K562 (cell line): ENCODE measurements at regions not wholly inside any gene's neighbourhood (a gene's known extent, or its start where the extent isn't known, plus 50 kb on each side); places are given as distances from the start of the nearest gene placed in this dataset.
A peak's percentile ranks its signal among the peaks of the same experiment; 100 is the strongest.

Experiments used
- ATAC-seq: fragments of 200-7000 bp; cut with Tn5 transposase; 3 replicates; pipeline ENCODE4 v1.9.1; 2020; ENCODE audit warnings: moderate library complexity
- BruUV-seq: library from RNA; stranded (reverse); fragments of 400-500 nt; replicated peaks from 2 replicates; lab custom pipeline; 2021; lab: Mats Ljungman, UMichigan
- CTCF ChIA-PET: fragments of 300-600 bp; formaldehyde crosslinking; extraction: SDS; loops from one replicate; lab custom pipeline; 2021; ENCODE audit warnings: low intra/inter-chr PET ratio; lab: Yijun Ruan, JAX
- POLR2A ChIA-PET: fragments of 300-600, 350-650 bp; sonication (Branson Sonifier 250); formaldehyde crosslinking; extraction: SDS; loops from one replicate; lab custom pipeline; 2021; ENCODE audit warnings: antibody characterized with exemption, inconsistent platforms; lab: Yijun Ruan, JAX
- DNase-seq, 4 experiments: peaks; one replicate each; pipeline versions ENCODE4 v3.0.0 to v3.0.0-alpha.2; 2011 to 2018; ENCODE audit warnings: low spot score in 3 of 4, mixed read lengths in 3 of 4; ENCODE audit errors: extremely low read depth in 1 of 4
- FAIRE-seq: peaks from 2 replicates; lab custom pipeline; 2011; peaks lifted over from hg19 to GRCh38; lab: Jason Lieb, UNC
- H2AFZ ChIP-seq: 2 replicates; pipeline ENCODE4 v1.6.0; 2011; ENCODE audit warnings: low read depth, low read length, control low read depth, inconsistent platforms
- H3K27ac ChIP-seq: fragments of 200-600 bp; 3 replicates; pipeline ENCODE4 v1.8.0; 2011; ENCODE audit warnings: low read depth, mild to moderate bottlenecking, control low read depth, inconsistent platforms, low read length, moderate library complexity, mixed read lengths; ENCODE audit errors: extremely low read depth
- H3K27me3 ChIP-seq, 2 experiments: fragments of 300-600 bp in 1 of 2; 2 replicates in 1 of 2; 3 replicates in 1 of 2; pipeline versions ENCODE4 v1.6.0 to v1.8.0; 2011; ENCODE audit warnings: inconsistent platforms in 2 of 2, low read length in 2 of 2, mild to moderate bottlenecking in 1 of 2, mixed read lengths in 1 of 2, moderate library complexity in 1 of 2; ENCODE audit not compliant: control insufficient read depth in 2 of 2, insufficient read depth in 2 of 2
- H3K36me3 ChIP-seq: fragments of 300-600 bp; 3 replicates; pipeline ENCODE4 v1.8.0; 2011; ENCODE audit warnings: mild to moderate bottlenecking, low read length, inconsistent platforms; ENCODE audit not compliant: control insufficient read depth, insufficient read depth
- H3K4me1 ChIP-seq, 2 experiments: fragments of 200-600 bp in 1 of 2; replicated peaks in 1 of 2; 2 replicates in 1 of 2; 3 replicates in 1 of 2; pipeline versions ENCODE4 v1.5.1 to v1.8.0; 2011; ENCODE audit warnings: inconsistent platforms in 2 of 2, low read length in 2 of 2, mild to moderate bottlenecking in 1 of 2, mixed read lengths in 1 of 2, moderate library complexity in 1 of 2; ENCODE audit not compliant: control insufficient read depth in 2 of 2, insufficient read depth in 2 of 2
- H3K4me2 ChIP-seq: 2 replicates; pipeline ENCODE4 v1.6.1; 2011; ENCODE audit warnings: low read length, control low read depth, inconsistent platforms, mixed read lengths; ENCODE audit not compliant: insufficient read depth
- H3K4me3 ChIP-seq: fragments of 200-600 bp; sonication (generic), shearing (Covaris generic); 2 replicates; pipeline ENCODE4 v1.5.1; 2016; ENCODE audit warnings: control low read depth, inconsistent platforms
- H3K79me2 ChIP-seq: fragments of 200-600 bp; 3 replicates; pipeline ENCODE4 v1.8.0; 2011; ENCODE audit warnings: low read length, inconsistent platforms; ENCODE audit not compliant: control insufficient read depth, insufficient read depth
- H3K9ac ChIP-seq, 2 experiments: 2 replicates each; pipeline versions ENCODE4 v1.6.0 to v1.6.1; 2011; ENCODE audit warnings: low read depth in 2 of 2, low read length in 2 of 2, control low read depth in 1 of 2, inconsistent platforms in 1 of 2, mild to moderate bottlenecking in 1 of 2, mixed read lengths in 1 of 2; ENCODE audit not compliant: insufficient read depth in 1 of 2
- H3K9me1 ChIP-seq: one replicate; pipeline ENCODE4 v1.6.0; 2011; ENCODE audit warnings: inconsistent platforms, mild to moderate bottlenecking, low read length, moderate library complexity; ENCODE audit not compliant: control insufficient read depth, insufficient read depth
- H3K9me3 ChIP-seq: replicated peaks from 2 replicates; pipeline ENCODE4 v1.5.1; 2011; ENCODE audit warnings: low read depth, low read length, inconsistent platforms; ENCODE audit not compliant: control insufficient read depth, insufficient read depth
- H4K20me1 ChIP-seq: replicated peaks from 2 replicates; pipeline ENCODE4 v1.6.1; 2011; ENCODE audit warnings: low read length, inconsistent platforms, mixed read lengths; ENCODE audit not compliant: control insufficient read depth, insufficient read depth
- CBFA2T3 ChIP-seq: fragments of 450-650 bp; IDR thresholded peaks from 2 replicates; pipeline ENCODE4 v1.6.1; 2017
- KDM1A ChIP-seq, 2 experiments: fragments of 450-650 bp; IDR thresholded peaks; 2 replicates each; pipeline ENCODE4 v1.6.1; 2016; ENCODE audit warnings: mild to moderate bottlenecking in 2 of 2
- KLF10 ChIP-seq: fragments of 250-450 bp; sonication (Bioruptor Pico); IDR thresholded peaks from 2 replicates; pipeline ENCODE4 v1.6.1; 2021; ENCODE audit warnings: matching md5 sums
- LEF1 ChIP-seq: fragments of 450-650 bp; IDR thresholded peaks from 2 replicates; pipeline ENCODE4 v1.6.1; 2016; ENCODE audit warnings: mild to moderate bottlenecking
- MAFG ChIP-seq: fragments of 450-650 bp; conservative IDR thresholded peaks from 2 replicates; pipeline ENCODE4 v1.6.1; 2016; ENCODE audit warnings: missing genetic modification characterization, missing compliant biosample characterization
- NUFIP1 ChIP-seq: fragments of 450-650 bp; IDR thresholded peaks from 2 replicates; pipeline ENCODE4 v1.6.1; 2018; ENCODE audit not compliant: partially characterized antibody
- OTX1 ChIP-seq: fragments of 450-650 bp; formaldehyde crosslinking; IDR thresholded peaks from 2 replicates; pipeline ENCODE4 v1.4.0; 2022; ENCODE audit warnings: mild to moderate bottlenecking
- POLR2H ChIP-seq: IDR thresholded peaks from 2 replicates; pipeline ENCODE4 v1.6.1; 2016; ENCODE audit warnings: missing genetic modification characterization, low read depth, mild to moderate bottlenecking, control low read depth, missing compliant biosample characterization, moderate library complexity
- SOX6 ChIP-seq: fragments of 450-650 bp; IDR thresholded peaks from 2 replicates; pipeline ENCODE4 v1.6.1; 2014; ENCODE audit warnings: mild to moderate bottlenecking
- TAL1 ChIP-seq: fragments of 450-650 bp; IDR thresholded peaks from 2 replicates; pipeline ENCODE4 v1.6.1; 2016; ENCODE audit warnings: mild to moderate bottlenecking
- TARDBP ChIP-seq: fragments of 450-650 bp; IDR thresholded peaks from 2 replicates; pipeline ENCODE4 v1.6.1; 2016
- TCF3 ChIP-seq: sonication (generic); formaldehyde crosslinking; IDR thresholded peaks from 2 replicates; pipeline ENCODE4 v1.4.0; 2020; ENCODE audit warnings: mild to moderate bottlenecking, missing genetic modification reagents
- TEAD4 ChIP-seq, 2 experiments: sonication (generic) in 1 of 2; formaldehyde crosslinking in 1 of 2; IDR thresholded peaks; 2 replicates each; pipeline versions ENCODE4 v1.6.1 to v1.8.0; 2012 to 2022; ENCODE audit warnings: borderline replicate concordance in 1 of 2, inconsistent platforms in 1 of 2, low read length in 1 of 2, mild to moderate bottlenecking in 1 of 2, missing genetic modification reagents in 1 of 2
- ZFX ChIP-seq: sonication (generic); formaldehyde crosslinking; IDR thresholded peaks from 2 replicates; pipeline ENCODE4 v1.8.0; 2022; ENCODE audit warnings: mild to moderate bottlenecking, missing genetic modification reagents, moderate library complexity
- WGBS: fragments of 100-300 bp; shearing (Covaris generic); methylation state at CpG from one replicate; pipeline ENCODE4 v1.1.6; 2016; ENCODE audit warnings: low coverage, mixed read lengths; ENCODE audit not compliant: insufficient coverage; ENCODE audit errors: missing lambda C conversion rate; 5-methylcytosine and 5-hydroxymethylcytosine counted together
- in situ Hi-C: fragments of 300-500 bp; cut with MboI; formaldehyde crosslinking; loops from 4 replicates; pipeline ENCODE4 v1.15.0; 2018; ENCODE audit warnings: inconsistent platforms, mixed read lengths
- intact Hi-C: fragments of 100-400 bp; cut with micrococcal nuclease; formaldehyde crosslinking; loops from 2 replicates; pipeline ENCODE4 v1.14.2; 2022
- TF ChIP-seq, protein P1 (sequence below): sonication (generic); formaldehyde crosslinking; IDR thresholded peaks from 2 replicates; pipeline ENCODE4 v1.8.0; 2022; ENCODE audit warnings: mild to moderate bottlenecking, missing genetic modification reagents, borderline replicate concordance
- TF ChIP-seq, protein P2 (sequence below): sonication (generic); IDR thresholded peaks from 2 replicates; pipeline ENCODE4 v1.6.1; 2016

DNA sequence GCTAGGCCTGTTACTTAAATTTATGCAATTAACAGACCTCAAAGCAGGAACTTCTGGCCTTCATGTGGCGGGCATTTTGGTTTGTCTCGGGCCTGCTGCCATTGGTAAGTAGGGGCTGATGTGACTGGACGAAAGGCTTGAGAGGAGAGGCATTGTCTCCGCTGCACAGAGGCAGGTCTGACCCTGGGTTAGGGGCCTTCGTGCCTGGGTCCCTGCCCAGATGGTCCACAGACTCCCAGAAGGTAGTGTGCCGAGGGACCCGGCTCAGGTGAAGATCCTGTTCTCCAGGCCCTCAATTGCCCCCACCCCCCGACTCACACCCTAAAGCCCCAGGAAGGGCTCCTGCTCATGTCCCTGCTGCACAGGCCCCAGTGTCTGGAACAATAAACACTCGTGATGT is 764.9 kb downstream of the TMEM182 start:
- in situ Hi-C loops, result no loop called here
- POLR2A ChIA-PET, result no interaction called here

DNA sequence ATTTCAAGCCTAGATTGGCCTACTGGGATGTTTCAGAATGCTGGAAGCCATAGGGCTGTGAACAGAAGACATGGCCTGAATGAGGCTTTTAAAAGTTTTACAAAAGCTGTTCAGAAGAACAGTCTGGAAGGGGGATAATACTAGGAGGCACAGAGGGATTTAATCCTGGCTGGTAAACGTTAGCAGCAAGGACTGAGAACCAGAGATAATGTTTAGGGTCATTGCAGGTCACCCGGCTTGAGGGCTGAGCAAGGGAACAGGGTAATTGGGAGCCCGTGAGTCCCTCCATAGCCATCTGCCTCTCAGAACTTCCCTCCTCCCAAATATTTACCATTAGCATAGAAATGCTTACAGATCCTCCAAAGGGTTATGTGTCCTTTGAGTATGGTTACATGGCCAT is 765.4 kb downstream of the TMEM182 start:
- WGBS, result 0% methylated on average over 3 of the region's 3 CpGs
- in situ Hi-C loops, result no loop called here
- peak; percentile 84 for ATAC-seq
- TF ChIP-seq SOX6 (0 out of 2 replicates have a peak, but pooled peaks have one; percentile 14), TARDBP (no peak), TEAD4 (IDR thresholded peaks at IDR 0.05; ENCODE audit: low read length) (peak; percentile 22; the same call in 1 of the 2 replicates), TEAD4 (CRISPR knock-in tag; IDR thresholded peaks at IDR 0.05; ENCODE audit: borderline replicate concordance) (no peak), KLF10 (CRISPR knock-in tag) (no peak), POLR2H (no peak), TCF3 (CRISPR knock-in tag) (peak; percentile 76), NUFIP1 (no peak), KDM1A (IDR thresholded peaks at IDR 0.05) (peak in 1 of 2 experiments; percentile 32; a peak in 1 of 4 replicates), TAL1 (peak; percentile 50), CBFA2T3 (peak; percentile 77), MAFG (no peak), LEF1 (0 out of 2 replicates have a peak, but pooled peaks have one; percentile 38)
- TF ChIP-seq, protein P1, sequence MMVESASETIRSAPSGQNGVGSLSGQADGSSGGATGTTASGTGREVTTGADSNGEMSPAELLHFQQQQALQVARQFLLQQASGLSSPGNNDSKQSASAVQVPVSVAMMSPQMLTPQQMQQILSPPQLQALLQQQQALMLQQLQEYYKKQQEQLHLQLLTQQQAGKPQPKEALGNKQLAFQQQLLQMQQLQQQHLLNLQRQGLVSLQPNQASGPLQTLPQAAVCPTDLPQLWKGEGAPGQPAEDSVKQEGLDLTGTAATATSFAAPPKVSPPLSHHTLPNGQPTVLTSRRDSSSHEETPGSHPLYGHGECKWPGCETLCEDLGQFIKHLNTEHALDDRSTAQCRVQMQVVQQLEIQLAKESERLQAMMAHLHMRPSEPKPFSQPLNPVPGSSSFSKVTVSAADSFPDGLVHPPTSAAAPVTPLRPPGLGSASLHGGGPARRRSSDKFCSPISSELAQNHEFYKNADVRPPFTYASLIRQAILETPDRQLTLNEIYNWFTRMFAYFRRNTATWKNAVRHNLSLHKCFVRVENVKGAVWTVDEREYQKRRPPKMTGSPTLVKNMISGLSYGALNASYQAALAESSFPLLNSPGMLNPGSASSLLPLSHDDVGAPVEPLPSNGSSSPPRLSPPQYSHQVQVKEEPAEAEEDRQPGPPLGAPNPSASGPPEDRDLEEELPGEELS (CRISPR knock-in tag), result no peak
- TF ChIP-seq, protein P2, sequence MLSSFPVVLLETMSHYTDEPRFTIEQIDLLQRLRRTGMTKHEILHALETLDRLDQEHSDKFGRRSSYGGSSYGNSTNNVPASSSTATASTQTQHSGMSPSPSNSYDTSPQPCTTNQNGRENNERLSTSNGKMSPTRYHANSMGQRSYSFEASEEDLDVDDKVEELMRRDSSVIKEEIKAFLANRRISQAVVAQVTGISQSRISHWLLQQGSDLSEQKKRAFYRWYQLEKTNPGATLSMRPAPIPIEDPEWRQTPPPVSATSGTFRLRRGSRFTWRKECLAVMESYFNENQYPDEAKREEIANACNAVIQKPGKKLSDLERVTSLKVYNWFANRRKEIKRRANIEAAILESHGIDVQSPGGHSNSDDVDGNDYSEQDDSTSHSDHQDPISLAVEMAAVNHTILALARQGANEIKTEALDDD, result peak; percentile 69

More for the DNA sequence above, 764.9 kb downstream of the TMEM182 start:
- peak overlapping the region; percentile 19 for H3K27ac ChIP-seq
- H3K9me1 ChIP-seq, result no peaks in the 10 kb centered on the region
- DNase-seq (no peak), FAIRE-seq (no peak), ATAC-seq (no peak; the same call in none of the 3 replicates)
- peaks cover 7 to 22% of the 10 kb centered on the region in 2 experiments; a peak in 4 of 5 replicates for H3K4me1 ChIP-seq
- CTCF ChIA-PET, result no interaction called here
- intact Hi-C loops, result no loop called here
- H4K20me1 ChIP-seq, result no peaks in the 10 kb centered on the region
- H3K4me3 ChIP-seq, result no peak overlapping the region
- peaks cover 1% of the 10 kb centered on the region; the same call in 1 of the 2 replicates for H3K9me3 ChIP-seq
- no TSS peak for BruUV-seq
- 12% methylated on average over 8 of the region's 9 CpGs for WGBS
- no peaks in the 10 kb centered on the region for H3K79me2 ChIP-seq
- TF ChIP-seq KLF10 (CRISPR knock-in tag) (no peak), OTX1 (no peak), ZFX (peak; percentile 57; the same call in 1 of the 2 replicates)
- H3K36me3 ChIP-seq, result no peaks in the 10 kb centered on the region
- no peaks in the 10 kb centered on the region for H3K27me3 ChIP-seq
- H2AFZ ChIP-seq, result peak overlapping the region; percentile 66
- no peak overlapping the region for H3K9ac ChIP-seq
- peak overlapping the region; percentile 37 for H3K4me2 ChIP-seq

More for the DNA sequence above, 765.4 kb downstream of the TMEM182 start:
- Histone ChIP-seq H3K4me1 (peaks cover 7 to 22% of the 10 kb centered on the region in 2 experiments; a peak in 4 of 5 replicates), H4K20me1 (no peaks in the 10 kb centered on the region), H3K9me1 (no peaks in the 10 kb centered on the region), H3K4me2 (peak overlapping the region; percentile 37), H3K27ac (peak overlapping the region; percentile 19), H3K4me3 (no peak overlapping the region), H3K9me3 (peaks cover 1% of the 10 kb centered on the region; the same call in 1 of the 2 replicates), H3K79me2 (no peaks in the 10 kb centered on the region), H3K36me3 (no peaks in the 10 kb centered on the region), H2AFZ (peak overlapping the region; percentile 66), H3K27me3 (no peaks in the 10 kb centered on the region), H3K9ac (0 out of 4 replicates have a peak overlapping the region, but pooled peaks of 1 of the 2 experiments have one; percentile 30)
- CTCF ChIA-PET, result no interaction called here
- POLR2A ChIA-PET, result no interaction called here
- intact Hi-C loops, result no loop called here
- DNase-seq (peak in 2 of 4 experiments; percentile 34 to 70), FAIRE-seq (peak; percentile 78)
- no TSS peak for BruUV-seq
